Stimulated activated memory B cell treated with anti-CD40 and anti-IgM and Interleukin-4, amounts not matched to agents 10 μg/mL and 1 μg/mL and 100 μg/mL, for 72 hours (primary cell): ENCODE measurements at regions not wholly inside any gene's neighbourhood (a gene's known extent, or its start where the extent isn't known, plus 50 kb on each side); places are given as distances from the start of the nearest gene placed in this dataset.
"Not testable (repeated sequence)": the region's sequence is repeated elsewhere in the genome, so short reads cannot be mapped to it uniquely, and the experiment has no call there.

Experiments
- ATAC-seq: fragments of 150-1000 bp; cut with Tn5 transposase; 2 replicates; pipeline ENCODE4 v1.10.0; 2021
- H3K27ac Mint-ChIP-seq: one replicate; pipeline ENCODE4 v1.8.0; 2022; ENCODE audit warnings: mild to moderate bottlenecking, mixed read lengths
- H3K27me3 Mint-ChIP-seq: one replicate; pipeline ENCODE4 v1.8.0; 2022; ENCODE audit warnings: mixed read lengths
- H3K36me3 Mint-ChIP-seq: one replicate; pipeline ENCODE4 v1.8.0; 2022; ENCODE audit warnings: mixed read lengths
- H3K4me1 Mint-ChIP-seq: one replicate; pipeline ENCODE4 v1.8.0; 2022; ENCODE audit warnings: mixed read lengths
- H3K4me3 Mint-ChIP-seq: one replicate; pipeline ENCODE4 v1.8.0; 2022; ENCODE audit warnings: mild to moderate bottlenecking, moderate library complexity, mixed read lengths
- H3K9me3 Mint-ChIP-seq: one replicate; pipeline ENCODE4 v1.8.0; 2022; ENCODE audit warnings: mixed read lengths

GRCh38 chrX:77061545-77061944, 385.6 kb upstream of the FGF16 start:
- ATAC-seq: no peak
- H3K9me3 Mint-ChIP-seq: no peaks in the 10 kb centered on the region
- H3K4me3 Mint-ChIP-seq: no peak overlapping the region
- H3K36me3 Mint-ChIP-seq: no peaks in the 10 kb centered on the region
- no peak overlapping the region for H3K27ac Mint-ChIP-seq
- no peaks in the 10 kb centered on the region for H3K27me3 Mint-ChIP-seq
- H3K4me1 Mint-ChIP-seq: no peaks in the 10 kb centered on the region

DNA sequence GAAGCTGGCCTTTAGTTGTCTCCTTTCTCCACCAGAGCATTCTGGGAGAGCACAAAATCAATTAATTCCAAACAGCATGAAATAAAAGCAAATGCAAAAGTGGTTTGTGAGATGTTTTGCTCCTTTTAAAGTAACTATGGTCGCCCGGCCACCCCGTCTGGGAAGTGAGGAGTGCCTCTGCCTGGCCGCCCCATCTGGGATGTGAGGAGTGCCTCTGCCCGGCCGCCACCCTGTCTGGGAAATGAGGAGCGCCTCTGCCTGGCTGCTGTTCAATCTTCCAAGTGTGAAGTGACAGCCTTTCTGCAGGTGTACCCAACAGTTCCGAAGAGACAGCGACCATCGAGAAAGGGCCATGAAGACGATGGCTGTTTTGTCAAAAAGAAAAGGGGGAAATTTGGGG, 381.3 kb upstream of the FGF16 start:
- H3K27me3 Mint-ChIP-seq: no peaks in the 10 kb centered on the region
- H3K4me1 Mint-ChIP-seq: peaks cover 13% of the 10 kb centered on the region
- no peak overlapping the region for H3K4me3 Mint-ChIP-seq
- no peak overlapping the region for H3K27ac Mint-ChIP-seq
- no peaks in the 10 kb centered on the region for H3K36me3 Mint-ChIP-seq
- no peaks in the 10 kb centered on the region for H3K9me3 Mint-ChIP-seq
- no peak for ATAC-seq

DNA sequence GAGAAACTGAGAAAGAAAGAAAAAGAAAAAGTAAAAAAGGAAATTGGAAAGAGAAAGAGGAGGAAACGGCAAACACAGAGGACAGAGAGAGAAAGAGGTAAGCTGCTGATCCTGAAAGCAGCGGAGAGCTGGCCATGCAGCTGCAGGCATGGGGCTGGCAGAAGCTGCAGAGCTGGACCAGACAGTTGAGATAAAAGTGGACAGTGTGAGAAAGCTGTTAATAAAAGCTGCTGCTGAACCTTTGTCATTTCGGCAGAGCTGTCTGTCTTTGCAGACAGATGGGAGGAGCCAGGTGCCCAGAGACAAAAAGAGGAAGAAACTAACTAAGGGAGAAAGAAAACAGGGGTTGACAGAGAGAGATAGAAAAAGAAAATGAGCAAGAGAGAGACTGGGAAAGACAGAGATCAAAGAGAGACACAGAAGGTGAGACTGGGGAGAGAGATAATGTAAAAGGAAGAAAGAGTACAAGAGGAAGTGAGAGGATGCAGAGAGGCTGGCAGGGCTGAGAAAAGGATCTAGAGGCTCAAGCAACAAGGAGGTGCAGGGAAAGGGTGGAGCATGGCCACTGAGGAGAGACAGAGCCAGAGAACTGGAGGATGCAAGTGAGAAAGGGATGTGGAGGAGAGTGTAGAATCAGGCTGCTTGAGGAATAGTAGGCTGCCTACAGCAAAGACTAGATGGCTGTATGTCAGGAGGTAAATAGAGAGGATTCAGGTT, 376.8 kb upstream of the FGF16 start:
- Mint-ChIP-seq H3K4me3 (peak overlapping the region; percentile 59), H3K9me3 (no peaks in the 10 kb centered on the region), H3K27me3 (no peaks in the 10 kb centered on the region), H3K36me3 (no peaks in the 10 kb centered on the region), H3K4me1 (peaks cover 13% of the 10 kb centered on the region), H3K27ac (peak overlapping the region; percentile 40)
- no peak for ATAC-seq

DNA sequence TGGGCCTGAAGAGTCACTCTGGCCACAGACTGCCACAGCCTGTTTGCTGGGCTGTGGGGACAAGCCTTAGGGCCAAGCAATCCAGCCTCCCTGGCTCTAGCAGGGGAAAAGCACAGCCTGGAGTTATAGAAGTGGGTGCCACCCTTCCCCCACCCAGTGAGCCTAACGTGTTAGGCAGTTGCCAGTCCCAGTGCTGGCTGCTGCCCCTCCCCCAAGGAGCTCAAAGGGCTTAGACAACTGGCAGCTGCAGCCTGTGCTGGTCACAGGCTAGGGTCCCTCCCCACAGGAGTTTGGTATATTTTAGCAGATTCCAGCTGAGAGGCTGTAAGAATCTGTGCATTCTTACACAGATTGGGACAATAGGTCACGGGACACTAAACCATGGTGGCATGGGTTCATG, 370.3 kb upstream of the FGF16 start:
- Mint-ChIP-seq H3K36me3 (no peaks in the 10 kb centered on the region), H3K4me3 (no peak overlapping the region), H3K9me3 (peaks cover 5% of the 10 kb centered on the region), H3K27ac (no peak overlapping the region), H3K4me1 (no peaks in the 10 kb centered on the region), H3K27me3 (no peaks in the 10 kb centered on the region)
- no peak for ATAC-seq

DNA sequence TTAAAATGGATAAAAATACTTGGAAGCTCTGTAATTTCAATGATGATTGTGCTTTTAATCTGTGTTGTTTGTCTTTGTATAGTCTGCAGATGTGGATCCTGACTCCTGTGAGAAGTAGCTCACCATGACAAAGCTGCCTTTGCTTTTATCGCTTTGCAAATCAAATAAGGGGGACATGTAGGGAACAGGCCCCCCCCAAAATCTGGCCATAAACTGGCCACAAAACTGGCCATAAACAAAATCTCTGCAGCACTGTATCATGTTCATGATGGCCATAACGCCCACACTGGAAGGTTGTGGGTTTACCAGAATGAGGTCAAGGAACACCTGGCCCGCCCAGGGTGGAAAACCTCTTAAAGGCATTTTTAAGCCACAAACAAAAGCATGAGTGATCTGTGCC, 366.0 kb upstream of the FGF16 start:
- not testable (repeated sequence) for H3K36me3 Mint-ChIP-seq, H3K9me3 Mint-ChIP-seq, H3K4me1 Mint-ChIP-seq, ATAC-seq, H3K27ac Mint-ChIP-seq, H3K4me3 Mint-ChIP-seq, H3K27me3 Mint-ChIP-seq

DNA sequence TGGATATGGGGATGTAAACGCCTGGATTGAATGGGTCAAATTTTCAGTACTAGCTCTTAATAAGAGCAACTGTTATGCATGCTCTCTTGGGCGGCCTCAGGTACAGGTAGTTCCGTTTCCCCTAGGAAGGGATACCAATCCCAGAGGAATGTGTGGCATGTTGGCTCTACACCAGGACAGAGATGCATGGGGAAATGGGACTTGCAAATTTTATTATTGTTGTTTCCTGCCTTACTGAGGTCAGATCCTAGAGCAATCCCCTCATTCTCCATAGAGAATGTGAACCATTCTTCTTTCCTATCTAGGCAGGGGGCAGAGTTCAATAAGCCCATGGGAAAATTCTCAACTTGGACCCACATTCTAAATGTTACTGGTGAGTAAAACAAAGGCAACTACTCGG, 361.8 kb upstream of the FGF16 start:
- H3K4me3 Mint-ChIP-seq: no peak overlapping the region
- peaks cover 3% of the 10 kb centered on the region for H3K9me3 Mint-ChIP-seq
- ATAC-seq: no peak
- H3K27ac Mint-ChIP-seq: no peak overlapping the region
- H3K27me3 Mint-ChIP-seq: no peaks in the 10 kb centered on the region
- H3K36me3 Mint-ChIP-seq: no peaks in the 10 kb centered on the region
- no peaks in the 10 kb centered on the region for H3K4me1 Mint-ChIP-seq

DNA sequence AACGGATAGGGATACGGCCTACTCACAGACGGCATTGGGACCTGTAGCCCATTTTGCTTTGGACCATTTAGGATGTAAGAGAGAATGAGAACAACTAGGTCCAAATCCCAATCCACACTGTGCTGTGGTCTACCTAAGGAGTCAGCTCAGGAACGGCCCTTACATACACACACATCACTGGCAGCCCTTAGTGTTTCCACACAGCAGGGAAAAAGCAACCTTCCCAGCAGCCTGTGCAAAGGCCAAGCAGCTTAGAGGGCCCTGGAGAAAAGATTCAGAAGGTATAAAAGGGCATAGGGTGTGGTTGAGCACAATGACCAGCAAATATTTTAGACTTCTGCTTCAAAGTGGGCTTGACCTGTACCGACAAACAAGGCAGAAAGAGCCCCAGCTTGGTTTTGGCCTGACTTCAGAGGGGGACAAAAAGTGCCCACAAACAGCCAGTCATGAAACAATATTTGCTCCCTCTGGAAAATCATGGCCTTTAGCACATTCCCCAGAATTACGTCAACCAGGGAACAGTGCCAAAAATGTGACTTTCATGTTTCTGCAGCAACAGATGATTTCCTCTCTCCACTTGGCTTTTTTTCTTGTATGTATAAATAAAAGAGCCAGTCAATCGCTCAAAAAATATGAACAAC, 359.5 kb upstream of the FGF16 start:
- Mint-ChIP-seq H3K4me3 (no peak overlapping the region), H3K9me3 (no peaks in the 10 kb centered on the region), H3K4me1 (no peaks in the 10 kb centered on the region), H3K36me3 (no peaks in the 10 kb centered on the region), H3K27ac (no peak overlapping the region), H3K27me3 (no peaks in the 10 kb centered on the region)
- no peak for ATAC-seq

DNA sequence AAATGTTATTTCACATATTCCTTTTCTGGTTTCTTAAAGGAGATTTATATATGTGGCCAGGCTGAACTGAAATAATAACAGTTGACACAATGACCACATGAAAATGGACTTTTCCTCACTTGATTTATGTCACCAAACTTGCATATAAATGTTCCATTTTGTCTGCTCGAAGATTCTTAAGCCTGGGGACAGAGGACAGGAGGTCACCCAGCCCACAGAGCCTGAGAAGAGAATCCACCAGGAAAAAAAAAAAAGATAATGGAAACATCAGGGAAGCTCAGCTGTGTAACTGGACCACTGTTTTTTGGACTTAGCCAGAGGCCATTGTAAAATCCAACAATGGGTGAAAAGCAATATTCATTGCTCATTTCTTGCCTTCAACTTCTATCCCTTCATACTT, 359.0 kb upstream of the FGF16 start:
- ATAC-seq: no peak
- Mint-ChIP-seq H3K27me3 (no peaks in the 10 kb centered on the region), H3K9me3 (no peaks in the 10 kb centered on the region), H3K4me3 (no peak overlapping the region), H3K4me1 (no peaks in the 10 kb centered on the region), H3K27ac (no peak overlapping the region), H3K36me3 (no peaks in the 10 kb centered on the region)

GRCh38 chrX:77114501-77114900, 332.7 kb upstream of the FGF16 start:
- Mint-ChIP-seq H3K27me3 (no peaks in the 10 kb centered on the region), H3K4me1 (no peaks in the 10 kb centered on the region), H3K27ac (no peak overlapping the region), H3K4me3 (no peak overlapping the region), H3K36me3 (no peaks in the 10 kb centered on the region), H3K9me3 (no peaks in the 10 kb centered on the region)
- ATAC-seq: no peak

DNA sequence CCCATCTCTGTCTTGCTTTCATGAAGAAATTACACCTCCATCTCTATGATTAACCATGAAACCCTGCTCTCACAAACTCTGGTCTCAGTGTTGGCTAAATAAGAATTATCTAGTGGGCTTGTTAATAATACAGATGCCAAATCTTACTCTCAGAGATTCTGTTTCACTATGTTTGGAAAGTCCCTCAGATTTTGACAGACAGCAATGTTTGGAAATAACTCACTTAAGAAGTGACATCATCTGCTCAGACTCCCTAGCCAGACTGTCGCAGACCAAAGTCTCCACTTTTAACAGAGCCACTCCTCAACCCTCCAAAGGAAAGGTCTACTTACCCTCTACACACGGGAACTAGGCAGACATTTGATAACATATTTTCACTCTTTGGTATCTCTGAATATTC, 328.5 kb upstream of the FGF16 start:
- no peaks in the 10 kb centered on the region for H3K36me3 Mint-ChIP-seq
- no peak for ATAC-seq
- H3K9me3 Mint-ChIP-seq: peaks cover 3% of the 10 kb centered on the region
- no peaks in the 10 kb centered on the region for H3K27me3 Mint-ChIP-seq
- H3K4me1 Mint-ChIP-seq: no peaks in the 10 kb centered on the region
- no peak overlapping the region for H3K27ac Mint-ChIP-seq
- H3K4me3 Mint-ChIP-seq: no peak overlapping the region

- H3K27ac Mint-ChIP-seq: no peak overlapping the region
- no peak for ATAC-seq
- no peaks in the 10 kb centered on the region for H3K4me1 Mint-ChIP-seq
- no peaks in the 10 kb centered on the region for H3K27me3 Mint-ChIP-seq
- H3K9me3 Mint-ChIP-seq: peaks cover 3% of the 10 kb centered on the region
- no peak overlapping the region for H3K4me3 Mint-ChIP-seq
- no peaks in the 10 kb centered on the region for H3K36me3 Mint-ChIP-seq
Observed at GRCh38 chrX:77119706-77120105, 327.5 kb upstream of the FGF16 start.

- not testable (repeated sequence) for H3K9me3 Mint-ChIP-seq, H3K27ac Mint-ChIP-seq, H3K4me3 Mint-ChIP-seq, ATAC-seq, H3K36me3 Mint-ChIP-seq, H3K4me1 Mint-ChIP-seq, H3K27me3 Mint-ChIP-seq
Observed at GRCh38 chrX:77123917-77124316, 323.3 kb upstream of the FGF16 start.

- not testable (repeated sequence) for H3K27ac Mint-ChIP-seq, H3K36me3 Mint-ChIP-seq, ATAC-seq, H3K9me3 Mint-ChIP-seq, H3K4me1 Mint-ChIP-seq, H3K4me3 Mint-ChIP-seq, H3K27me3 Mint-ChIP-seq
Observed at GRCh38 chrX:77127571-77127970, 319.6 kb upstream of the FGF16 start.

DNA sequence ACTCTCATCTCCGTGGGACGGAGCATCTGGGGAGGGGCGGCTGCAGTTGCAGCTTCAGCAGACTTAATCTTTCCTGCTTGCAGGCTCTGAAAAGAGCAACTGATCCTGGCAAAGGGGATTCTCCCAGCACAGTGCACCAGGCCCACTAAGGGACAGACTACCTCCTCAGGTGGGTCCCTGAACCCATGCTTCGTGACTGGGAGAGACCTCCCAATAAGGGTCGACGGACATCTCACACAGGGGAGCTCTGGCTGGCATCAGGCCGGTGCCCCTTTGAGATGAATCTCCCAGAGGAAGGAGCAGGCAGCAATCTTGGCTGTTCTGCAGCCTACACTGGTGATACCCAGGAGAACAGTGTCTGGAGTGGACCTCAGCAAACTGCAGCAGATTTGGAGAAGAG, 303.3 kb upstream of the FGF16 start:
- Mint-ChIP-seq H3K27me3 (no peaks in the 10 kb centered on the region), H3K4me3 (no peak overlapping the region), H3K36me3 (no peaks in the 10 kb centered on the region), H3K27ac (no peak overlapping the region), H3K4me1 (no peaks in the 10 kb centered on the region), H3K9me3 (peaks cover 3% of the 10 kb centered on the region)
- no peak for ATAC-seq

- Mint-ChIP-seq H3K27ac (no peak overlapping the region), H3K27me3 (no peaks in the 10 kb centered on the region), H3K36me3 (no peaks in the 10 kb centered on the region), H3K9me3 (peaks cover 15% of the 10 kb centered on the region), H3K4me1 (no peaks in the 10 kb centered on the region), H3K4me3 (no peak overlapping the region)
- ATAC-seq: no peak
Observed at GRCh38 chrX:77160301-77160700, 286.9 kb upstream of the FGF16 start.

DNA sequence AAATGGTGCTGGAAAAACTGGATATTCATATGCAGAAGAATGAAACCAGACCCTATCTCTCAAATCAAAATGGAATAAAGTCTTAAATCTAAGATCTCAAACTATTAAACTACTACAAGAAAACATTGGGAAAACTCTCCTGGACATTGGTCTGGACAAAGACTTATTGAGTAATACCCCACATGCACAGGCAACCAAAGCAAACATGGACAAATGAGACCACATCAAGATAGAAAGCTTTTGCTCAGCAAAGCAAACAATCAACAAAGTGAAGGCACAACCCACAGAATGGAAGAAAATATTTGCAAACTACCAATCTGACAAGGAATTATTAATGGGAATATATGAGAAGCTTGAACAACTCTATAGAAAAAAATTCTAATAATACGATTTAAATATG, 284.4 kb upstream of the FGF16 start:
- Mint-ChIP-seq H3K4me3 (no peak overlapping the region), H3K27me3 (no peaks in the 10 kb centered on the region), H3K36me3 (no peaks in the 10 kb centered on the region), H3K27ac (no peak overlapping the region), H3K4me1 (no peaks in the 10 kb centered on the region), H3K9me3 (peaks cover 15% of the 10 kb centered on the region)
- no peak for ATAC-seq
